IMR-90 (cell line): ENCODE measurements at regions not wholly inside any gene's neighbourhood (a gene's known extent, or its start where the extent isn't known, plus 50 kb on each side); places are given as distances from the start of the nearest gene placed in this dataset.

ENCODE experiments used
- ATAC-seq: fragments of 200-7000 bp; cut with Tn5 transposase; 2 replicates; pipeline ENCODE4 v1.9.1; 2020; ENCODE audit warnings: low read depth, mild to moderate bottlenecking, moderate library complexity
- BruUV-seq: library from RNA; stranded (reverse); fragments of 400-500 nt; replicated peaks from 2 replicates; lab custom pipeline; 2021; lab: Mats Ljungman, UMichigan
- CTCF ChIA-PET: fragments of 300-600 bp; formaldehyde crosslinking; extraction: SDS; loops from one replicate; lab custom pipeline; 2021; ENCODE audit warnings: antibody characterized with exemption; lab: Yijun Ruan, JAX
- POLR2A ChIA-PET: fragments of 300-600 bp; sonication (Branson Sonifier 250); formaldehyde crosslinking; loops from one replicate; lab custom pipeline; 2022; ENCODE audit warnings: antibody characterized with exemption; ENCODE audit not compliant: unreplicated experiment; lab: Charles Lee
- DNase-seq: peaks from one replicate; pipeline ENCODE4 v3.0.0; 2013
- H2AFZ ChIP-seq: replicated peaks from 2 replicates; pipeline ENCODE3; 2013; ENCODE audit warnings: low read length, mild to moderate bottlenecking; ENCODE audit not compliant: poor library complexity
- H2AK5ac ChIP-seq: 2 replicates; pipeline ENCODE4 v1.6.1; 2013; ENCODE audit warnings: low read depth, low read length, inconsistent platforms
- H2AK9ac ChIP-seq: replicated peaks from 2 replicates; pipeline ENCODE3; 2013; ENCODE audit warnings: mild to moderate bottlenecking, low read depth, low read length, moderate library complexity; ENCODE audit not compliant: poor library complexity
- H2BK120ac ChIP-seq: 2 replicates; pipeline ENCODE4 v1.6.1; 2013; ENCODE audit warnings: low read depth, low read length, inconsistent platforms
- H2BK15ac ChIP-seq: 3 replicates; pipeline ENCODE4 v1.6.1; 2013; ENCODE audit warnings: low read depth, low read length, inconsistent platforms
- H2BK20ac ChIP-seq: 2 replicates; pipeline ENCODE4 v1.6.1; 2013; ENCODE audit warnings: low read depth, mild to moderate bottlenecking, inconsistent platforms, low read length, moderate library complexity
- H2BK5ac ChIP-seq: 2 replicates; pipeline ENCODE4 v1.6.1; 2013; ENCODE audit warnings: mild to moderate bottlenecking, low read depth, low read length, inconsistent platforms; ENCODE audit not compliant: poor library complexity, severe bottlenecking
- H3K14ac ChIP-seq: replicated peaks from 2 replicates; pipeline ENCODE4 v1.6.1; 2013; ENCODE audit warnings: low read depth, low read length, inconsistent platforms
- H3K18ac ChIP-seq: 2 replicates; pipeline ENCODE4 v1.6.1; 2013; ENCODE audit warnings: low read depth, low read length, control low read depth
- H3K23ac ChIP-seq: 2 replicates; pipeline ENCODE4 v1.6.1; 2013; ENCODE audit warnings: low read depth, low read length, inconsistent platforms
- H3K27ac ChIP-seq: 2 replicates; pipeline ENCODE4 v1.5.1; 2013; ENCODE audit warnings: mild to moderate bottlenecking, control low read depth, low read length; ENCODE audit not compliant: insufficient read depth
- H3K27me3 ChIP-seq: 2 replicates; pipeline ENCODE4 v1.6.1; 2013; ENCODE audit warnings: low read length; ENCODE audit not compliant: control insufficient read depth, insufficient read depth
- H3K36me3 ChIP-seq: 2 replicates; pipeline ENCODE4 v1.6.1; 2013; ENCODE audit warnings: low read length, mixed read lengths; ENCODE audit not compliant: control insufficient read depth, insufficient read depth
- H3K4ac ChIP-seq: 2 replicates; pipeline ENCODE4 v1.6.1; 2013; ENCODE audit warnings: low read depth, low read length, inconsistent platforms
- H3K4me1 ChIP-seq: 2 replicates; pipeline ENCODE4 v1.6.1; 2013; ENCODE audit warnings: low read length, mixed read lengths; ENCODE audit not compliant: control insufficient read depth, insufficient read depth
- H3K4me2 ChIP-seq: 2 replicates; pipeline ENCODE4 v1.6.1; 2013; ENCODE audit warnings: low read depth, mild to moderate bottlenecking, control low read depth, low read length, moderate library complexity
- H3K4me3 ChIP-seq: 2 replicates; pipeline ENCODE4 v1.5.1; 2013; ENCODE audit warnings: low read depth, mild to moderate bottlenecking, control low read depth, low read length, moderate library complexity; ENCODE audit not compliant: insufficient read depth
- H3K56ac ChIP-seq: 2 replicates; pipeline ENCODE4 v1.6.1; 2013; ENCODE audit warnings: low read length, inconsistent platforms; ENCODE audit not compliant: insufficient read depth; ENCODE audit errors: extremely low read depth
- H3K79me1 ChIP-seq, 2 experiments: 2 replicates each; pipeline ENCODE4 v1.6.1; 2013; ENCODE audit warnings: low read length in 2 of 2, inconsistent platforms in 1 of 2, low read depth in 1 of 2
- H3K9ac ChIP-seq: 2 replicates; pipeline ENCODE4 v1.6.1; 2013; ENCODE audit warnings: low read depth, low read length, control low read depth
- H3K9me1 ChIP-seq: 2 replicates; pipeline ENCODE4 v1.6.1; 2013; ENCODE audit warnings: low read length, inconsistent platforms; ENCODE audit not compliant: insufficient read depth
- H3K9me3 ChIP-seq: 2 replicates; pipeline ENCODE4 v1.6.1; 2013; ENCODE audit warnings: low read length; ENCODE audit not compliant: control insufficient read depth, insufficient read depth
- H4K20me1 ChIP-seq: 2 replicates; pipeline ENCODE4 v1.6.1; 2013; ENCODE audit warnings: low read length, inconsistent platforms; ENCODE audit not compliant: insufficient read depth
- H4K5ac ChIP-seq: 2 replicates; pipeline ENCODE4 v1.6.1; 2013; ENCODE audit warnings: mild to moderate bottlenecking, low read depth, low read length, control low read depth
- H4K8ac ChIP-seq, 2 experiments: 2 replicates each; pipeline ENCODE4 v1.6.1; 2013; ENCODE audit warnings: low read depth in 2 of 2, low read length in 2 of 2, control low read depth in 1 of 2, inconsistent platforms in 1 of 2
- H4K91ac ChIP-seq: 2 replicates; pipeline ENCODE4 v1.6.1; 2013; ENCODE audit warnings: low read depth, low read length, inconsistent platforms; ENCODE audit not compliant: insufficient read depth
- CEBPB ChIP-seq: IDR thresholded peaks from 2 replicates; pipeline ENCODE4 v1.6.1; 2012; ENCODE audit warnings: low read depth, low read length, improper control_type of control experiment
- CHD1 ChIP-seq: IDR thresholded peaks from 2 replicates; pipeline ENCODE4 v1.6.1; 2012; ENCODE audit warnings: low read depth, low read length, improper control_type of control experiment
- MAFK ChIP-seq: IDR thresholded peaks from 2 replicates; pipeline ENCODE4 v1.6.1; 2012; ENCODE audit warnings: low read depth, low read length, improper control_type of control experiment
- MXI1 ChIP-seq: IDR thresholded peaks from 2 replicates; pipeline ENCODE4 v1.6.1; 2012; ENCODE audit warnings: low read depth, mild to moderate bottlenecking, low read length, moderate library complexity, borderline replicate concordance
- NFE2L2 ChIP-seq: fragments of 150-350 bp; IDR thresholded peaks from 2 replicates; pipeline ENCODE4 v1.6.1; 2016; ENCODE audit warnings: low read depth, mild to moderate bottlenecking, low read length
- POLR2A ChIP-seq: IDR thresholded peaks from 2 replicates; pipeline ENCODE4 v1.6.1; 2012; ENCODE audit warnings: mild to moderate bottlenecking, low read depth, low read length
- RAD21 ChIP-seq: IDR thresholded peaks from 2 replicates; pipeline ENCODE4 v1.6.1; 2012; ENCODE audit warnings: low read length, improper control_type of control experiment
- RCOR1 ChIP-seq: IDR thresholded peaks from 2 replicates; pipeline ENCODE4 v1.6.1; 2012; ENCODE audit warnings: mild to moderate bottlenecking, low read length, improper control_type of control experiment; ENCODE audit not compliant: insufficient replicate concordance
- RFX5 ChIP-seq: IDR thresholded peaks from 2 replicates; pipeline ENCODE4 v1.8.0; 2012; ENCODE audit warnings: low read depth, mild to moderate bottlenecking, low read length, moderate library complexity
- SMC3 ChIP-seq: fragments of 150-350 bp; IDR thresholded peaks from 2 replicates; pipeline ENCODE4 v1.6.1; 2016; ENCODE audit warnings: low read depth, mild to moderate bottlenecking, antibody characterized with exemption, low read length, moderate library complexity
- WGBS, 2 experiments: methylation state at CpG; one replicate each; pipeline versions ENCODE4 v1.1.5 to v1.1.7; 2013; ENCODE audit warnings: missing lambda C conversion rate in 2 of 2; ENCODE audit not compliant: insufficient read length in 1 of 2; ENCODE audit errors: extremely low coverage in 2 of 2; 5-methylcytosine and 5-hydroxymethylcytosine counted together
- dilution Hi-C: fragments of 300-500 bp; cut with HindIII; formaldehyde crosslinking; loops from one replicate; pipeline ENCODE4 v1.14.3; 2018; ENCODE audit warnings: low sequenced_read_pairs; ENCODE audit not compliant: unreplicated experiment
- in situ Hi-C: fragments of 300-500 bp; cut with MboI; formaldehyde crosslinking; loops from 3 replicates; pipeline ENCODE4 v1.14.3; 2019; ENCODE audit warnings: low sequenced_read_pairs, inconsistent platforms, mixed read lengths
- intact Hi-C: fragments of 100-400 bp; cut with micrococcal nuclease; formaldehyde crosslinking; loops from 2 replicates; pipeline ENCODE4 v1.10.0; 2022
- TF ChIP-seq, protein P1 (sequence below): conservative IDR thresholded peaks from 2 replicates; pipeline ENCODE4 v1.5.1; 2012; ENCODE audit warnings: mild to moderate bottlenecking, low read depth, low read length, improper control_type of control experiment
- TF ChIP-seq, protein P2 (sequence below): fragments of 150-350 bp; IDR thresholded peaks from 2 replicates; pipeline ENCODE4 v1.6.1; 2016; ENCODE audit warnings: low read depth, mild to moderate bottlenecking, low read length, moderate library complexity, borderline replicate concordance

- TF ChIP-seq, protein P1, sequence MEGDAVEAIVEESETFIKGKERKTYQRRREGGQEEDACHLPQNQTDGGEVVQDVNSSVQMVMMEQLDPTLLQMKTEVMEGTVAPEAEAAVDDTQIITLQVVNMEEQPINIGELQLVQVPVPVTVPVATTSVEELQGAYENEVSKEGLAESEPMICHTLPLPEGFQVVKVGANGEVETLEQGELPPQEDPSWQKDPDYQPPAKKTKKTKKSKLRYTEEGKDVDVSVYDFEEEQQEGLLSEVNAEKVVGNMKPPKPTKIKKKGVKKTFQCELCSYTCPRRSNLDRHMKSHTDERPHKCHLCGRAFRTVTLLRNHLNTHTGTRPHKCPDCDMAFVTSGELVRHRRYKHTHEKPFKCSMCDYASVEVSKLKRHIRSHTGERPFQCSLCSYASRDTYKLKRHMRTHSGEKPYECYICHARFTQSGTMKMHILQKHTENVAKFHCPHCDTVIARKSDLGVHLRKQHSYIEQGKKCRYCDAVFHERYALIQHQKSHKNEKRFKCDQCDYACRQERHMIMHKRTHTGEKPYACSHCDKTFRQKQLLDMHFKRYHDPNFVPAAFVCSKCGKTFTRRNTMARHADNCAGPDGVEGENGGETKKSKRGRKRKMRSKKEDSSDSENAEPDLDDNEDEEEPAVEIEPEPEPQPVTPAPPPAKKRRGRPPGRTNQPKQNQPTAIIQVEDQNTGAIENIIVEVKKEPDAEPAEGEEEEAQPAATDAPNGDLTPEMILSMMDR = no peak
- TF ChIP-seq CHD1 (no peak), NFE2L2 (no peak), RAD21 (no peak)
Measured at GRCh38 chr6:14260839-14261238, 143.3 kb downstream of the CD83 start (continued).

GRCh38 chr6:14263881-14264424 lies 146.4 kb downstream of the CD83 start:
- Histone ChIP-seq H2BK120ac (no peak overlapping the region), H3K18ac (no peak overlapping the region), H2AK9ac (no peak overlapping the region), H3K9ac (no peak overlapping the region), H3K79me1 (no peaks in the 10 kb centered on the region), H3K4ac (no peak overlapping the region), H3K4me3 (no peak overlapping the region), H3K27ac (no peak overlapping the region), H4K20me1 (no peaks in the 10 kb centered on the region), H2AK5ac (no peak overlapping the region), H4K5ac (no peak overlapping the region), H3K9me1 (no peaks in the 10 kb centered on the region), H3K4me2 (no peak overlapping the region), H3K14ac (no peak overlapping the region), H3K9me3 (peaks cover 11% of the 10 kb centered on the region), H4K91ac (no peak overlapping the region), H3K23ac (no peak overlapping the region), H3K4me1 (no peaks in the 10 kb centered on the region), H3K27me3 (peaks cover 6% of the 10 kb centered on the region), H2BK20ac (no peak overlapping the region), H3K36me3 (no peaks in the 10 kb centered on the region), H2BK15ac (no peak overlapping the region), H2AFZ (no peak overlapping the region), H2BK5ac (no peak overlapping the region), H4K8ac (no peak overlapping the region), H3K56ac (no peak overlapping the region)
- in situ Hi-C loops = no loop called here
- DNase-seq (no peak), ATAC-seq (no peak)
- dilution Hi-C loops = no loop called here
- WGBS, 2 experiments = no CpG with 5 or more reads among the region's 1 CpG
- no TSS peak for BruUV-seq
- intact Hi-C loops = no loop called here
- POLR2A ChIA-PET = no interaction called here
- TF ChIP-seq, protein P2, sequence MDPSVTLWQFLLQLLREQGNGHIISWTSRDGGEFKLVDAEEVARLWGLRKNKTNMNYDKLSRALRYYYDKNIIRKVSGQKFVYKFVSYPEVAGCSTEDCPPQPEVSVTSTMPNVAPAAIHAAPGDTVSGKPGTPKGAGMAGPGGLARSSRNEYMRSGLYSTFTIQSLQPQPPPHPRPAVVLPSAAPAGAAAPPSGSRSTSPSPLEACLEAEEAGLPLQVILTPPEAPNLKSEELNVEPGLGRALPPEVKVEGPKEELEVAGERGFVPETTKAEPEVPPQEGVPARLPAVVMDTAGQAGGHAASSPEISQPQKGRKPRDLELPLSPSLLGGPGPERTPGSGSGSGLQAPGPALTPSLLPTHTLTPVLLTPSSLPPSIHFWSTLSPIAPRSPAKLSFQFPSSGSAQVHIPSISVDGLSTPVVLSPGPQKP = no peak
- TF ChIP-seq MAFK (no peak), POLR2A (no peak), RFX5 (no peak), RAD21 (no peak), MXI1 (no peak), SMC3 (no peak), RCOR1 (no peak), NFE2L2 (no peak), CEBPB (no peak)
- TF ChIP-seq, protein P1 = no peak
- CTCF ChIA-PET = no interaction called here
